ENCODE measurements at regions not wholly inside any gene's neighbourhood (a gene's known extent, or its start where the extent isn't known, plus 50 kb on each side); places are given as distances from the start of the nearest gene placed in this dataset.
"Not testable (repeated sequence)": the region's sequence is repeated elsewhere in the genome, so short reads cannot be mapped to it uniquely, and the experiment has no call there.

- DNase-seq: no peak
Measured at GRCh38 chr1:115450501-115451040, 112.5 kb upstream of the NGF start.

GRCh38 chr1:115448282-115449044, 110.4 kb upstream of the NGF start:
- no peak for DNase-seq

GRCh38 chr1:115447672-115448071, 109.6 kb upstream of the NGF start:
- no peak for DNase-seq

- DNase-seq: no peak
Measured at GRCh38 chr1:115445090-115445489, 107.0 kb upstream of the NGF start.

- DNase-seq: no peak
Measured at GRCh38 chr1:115440733-115441132, 102.7 kb upstream of the NGF start.

GRCh38 chr1:115439520-115439919, 101.5 kb upstream of the NGF start:
- not testable (repeated sequence) for DNase-seq

DNA sequence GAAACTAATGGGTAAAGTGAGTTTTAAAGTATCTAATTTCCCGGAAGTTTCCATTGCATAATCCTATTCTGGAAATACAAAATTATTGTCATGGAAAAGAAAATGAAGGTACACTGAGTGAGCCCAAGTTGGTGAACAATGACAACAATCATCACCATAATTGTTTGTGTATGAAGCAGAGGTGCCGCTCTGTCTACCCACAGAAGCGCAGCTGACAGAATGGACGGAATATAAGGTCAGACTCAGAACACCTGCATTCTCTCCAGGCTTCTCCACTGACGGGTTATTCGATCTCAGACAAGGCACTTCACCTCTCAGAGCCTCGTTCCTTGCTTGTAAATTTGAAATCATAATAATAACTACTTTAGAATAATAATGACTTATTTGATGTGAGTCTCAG, 99.1 kb upstream of the NGF start:
- no peak for DNase-seq

GRCh38 chr1:115436596-115436995, 98.5 kb upstream of the NGF start:
- DNase-seq: no peak

GRCh38 chr1:115433483-115433882, 95.4 kb upstream of the NGF start:
- no peak for DNase-seq

- DNase-seq: no peak
Measured at GRCh38 chr1:115432061-115432460, 94.0 kb upstream of the NGF start.

GRCh38 chr1:115430441-115431158, 92.6 kb upstream of the NGF start:
- DNase-seq: peak; percentile 6

DNA sequence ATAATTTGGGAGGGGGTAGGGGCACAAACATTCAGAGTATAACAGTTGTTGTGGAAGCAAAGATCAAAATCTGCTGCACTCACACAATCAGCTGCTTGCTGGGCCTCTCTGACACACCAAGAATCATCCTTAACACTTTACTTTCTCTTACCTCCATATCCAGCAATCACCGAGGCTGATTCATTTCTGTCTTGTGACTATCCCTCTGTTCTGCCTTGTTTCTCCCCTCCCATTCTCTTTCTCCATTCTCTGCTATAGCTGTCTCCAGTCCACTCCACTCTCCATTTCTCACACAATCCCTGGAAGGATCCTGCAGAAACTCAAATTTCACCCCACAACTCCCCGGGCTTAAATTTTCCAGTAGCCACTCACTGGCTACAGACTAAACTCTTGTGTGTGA, 91.8 kb upstream of the NGF start:
- no peak for DNase-seq

DNA sequence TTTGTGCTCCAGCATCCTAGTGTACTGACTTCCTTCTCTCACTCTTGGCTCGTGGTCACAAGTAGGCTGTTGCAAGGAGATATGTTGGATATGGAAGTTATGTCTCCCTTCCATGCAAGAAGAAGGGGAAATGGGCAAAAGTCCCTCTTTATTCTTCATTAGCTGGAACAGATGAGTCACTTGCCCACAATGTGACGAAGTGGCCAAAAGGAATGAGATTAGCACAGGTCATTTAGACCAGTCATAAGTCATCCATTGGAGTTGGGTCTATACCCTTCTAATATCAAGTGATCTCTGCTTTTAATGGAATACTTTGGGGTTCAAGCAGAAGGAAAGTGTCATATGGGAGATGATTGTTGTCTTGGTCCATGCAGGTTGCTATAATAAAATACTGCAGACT, 91.2 kb upstream of the NGF start:
- DNase-seq: no peak

DNA sequence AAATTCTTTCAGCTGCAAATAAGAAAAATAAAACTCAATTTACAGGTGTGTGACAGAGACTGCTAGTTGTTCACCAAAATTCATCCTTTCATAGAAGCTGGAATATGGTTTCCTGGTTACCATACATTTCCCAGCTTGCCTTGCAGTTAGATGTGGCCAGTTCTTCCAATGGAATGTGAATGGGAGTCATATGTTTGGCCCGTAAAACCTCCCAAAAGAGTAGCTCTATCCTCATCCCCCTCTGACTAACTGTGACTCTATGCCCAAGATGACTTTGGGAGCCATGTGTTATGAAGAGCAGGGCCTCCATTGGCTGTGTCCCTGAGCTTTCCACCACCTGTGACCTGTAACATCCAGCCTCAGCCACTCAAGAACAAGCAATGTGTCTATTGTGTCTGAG, 90.6 kb upstream of the NGF start:
- DNase-seq: no peak

- DNase-seq: no peak
Measured at GRCh38 chr1:115428256-115428655, 90.2 kb upstream of the NGF start.

GRCh38 chr1:115426956-115427355, 88.9 kb upstream of the NGF start:
- no peak for DNase-seq

DNA sequence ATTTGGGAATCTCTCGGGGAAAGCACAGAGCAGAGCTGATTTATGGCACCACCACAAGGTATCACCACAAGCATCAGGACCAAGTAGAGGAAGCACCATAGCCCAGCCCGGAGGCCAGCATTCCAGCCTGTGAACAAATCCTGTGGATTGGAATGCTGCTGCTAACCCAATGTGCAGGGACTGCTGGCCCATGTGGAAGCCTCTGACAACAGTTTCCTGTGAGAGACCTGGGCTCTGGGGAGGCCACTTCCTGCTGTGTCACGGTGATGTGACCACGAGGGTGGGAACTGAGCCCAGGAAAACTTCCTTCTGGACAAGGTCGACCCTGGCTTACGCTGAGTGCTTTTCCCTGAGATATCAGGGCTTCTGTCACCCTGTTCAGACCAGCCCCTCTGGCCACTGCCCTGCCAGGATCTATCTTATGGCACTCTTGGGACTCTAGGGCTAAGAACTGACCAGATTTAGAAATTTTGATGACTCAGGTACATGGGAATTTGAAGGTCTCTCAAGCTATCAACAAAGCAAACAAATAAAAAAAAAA, 88.3 kb upstream of the NGF start:
- no peak for DNase-seq

DNA sequence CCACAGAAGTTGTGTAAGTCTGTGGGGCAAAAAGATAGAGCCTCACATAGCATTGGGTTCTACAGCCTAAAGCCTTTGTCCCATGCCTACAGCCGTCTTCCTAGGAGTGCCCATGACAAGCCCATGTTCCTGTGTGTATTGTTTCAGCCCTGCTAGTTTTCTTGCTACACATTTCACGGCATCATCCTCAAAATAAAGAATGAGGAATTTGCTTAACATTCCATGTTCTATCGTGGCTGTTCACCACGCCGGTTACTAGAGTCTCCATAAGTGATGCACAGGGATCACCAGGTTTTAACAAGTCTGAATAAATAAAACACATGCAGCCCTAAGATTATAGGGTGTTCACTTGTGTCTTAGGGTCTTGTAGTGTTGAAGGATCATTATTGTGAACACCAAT, 87.4 kb upstream of the NGF start:
- no peak for DNase-seq

DNA sequence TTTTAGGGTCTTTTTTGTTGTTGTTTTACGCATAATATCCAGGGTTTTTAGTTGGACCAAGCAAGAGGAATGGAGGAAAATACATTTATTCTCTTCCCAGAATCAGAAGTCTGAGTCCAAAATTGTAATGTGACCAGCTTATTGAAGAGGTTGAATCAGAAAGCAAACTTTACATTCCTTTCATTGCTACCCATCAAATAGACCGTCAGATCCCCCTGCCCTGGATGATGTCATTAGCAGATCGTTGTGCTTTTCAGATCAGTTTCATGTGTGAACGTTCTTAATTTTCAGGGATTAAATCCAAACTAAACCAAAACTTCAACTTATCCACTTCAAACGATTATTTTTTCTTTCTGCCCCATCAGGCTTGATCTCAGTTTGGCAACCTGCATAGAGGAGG, 85.7 kb upstream of the NGF start:
- DNase-seq: no peak

DNA sequence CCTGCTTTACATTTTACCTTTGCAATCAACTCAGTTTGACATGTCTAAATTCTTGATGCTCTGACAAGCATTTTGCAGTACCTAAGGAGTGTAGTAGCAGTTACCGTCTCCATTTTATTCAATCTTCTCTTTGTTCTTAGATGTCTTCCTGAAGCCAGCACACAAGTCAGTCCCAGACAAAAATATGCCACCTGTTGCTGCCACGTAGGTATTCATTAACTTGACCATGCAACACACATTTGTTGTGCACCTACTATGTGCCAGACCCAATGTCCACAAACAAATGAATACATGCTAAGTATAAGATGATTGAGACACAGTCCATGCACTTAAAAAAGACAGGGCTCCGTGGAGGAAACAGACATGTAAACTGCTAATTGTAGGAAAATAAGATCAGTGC, 81.5 kb upstream of the NGF start:
- no peak for DNase-seq

- no peak for DNase-seq
Measured at GRCh38 chr1:115413621-115414020, 75.6 kb upstream of the NGF start.

GRCh38 chr1:115413208-115413607, 75.2 kb upstream of the NGF start:
- no peak for DNase-seq

- no peak for DNase-seq
Measured at GRCh38 chr1:115412733-115413132, 74.7 kb upstream of the NGF start.

DNA sequence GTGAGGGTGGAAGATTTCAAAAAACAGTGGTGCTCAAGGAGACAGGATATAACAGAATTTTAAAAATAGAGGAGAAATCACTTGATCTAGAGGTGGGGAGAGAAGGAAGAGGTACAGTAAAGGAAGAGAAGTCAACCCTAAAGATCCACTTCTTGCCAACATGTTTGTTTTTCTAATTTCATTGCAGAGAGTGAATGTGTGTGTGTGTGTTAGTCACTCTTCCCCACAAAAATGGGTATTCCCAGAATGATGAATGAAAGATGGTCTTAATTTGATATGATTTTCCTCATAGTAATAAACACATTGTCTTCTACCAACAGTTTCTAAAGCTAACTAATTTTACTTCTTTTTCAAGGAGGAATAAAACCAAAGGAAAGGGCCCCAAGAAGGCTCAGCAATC, 74.2 kb upstream of the NGF start:
- DNase-seq: no peak

Measured in activated CD4-positive, alpha-beta T cell treated with anti-CD3 and anti-CD28 coated beads, Interleukin-2, amount 50 U/mL, for 16 hours (primary cell).